Astrocyte (in vitro differentiated cells and primary cell): ENCODE measurements at regions not wholly inside any gene's neighbourhood (a gene's known extent, or its start where the extent isn't known, plus 50 kb on each side); places are given as distances from the start of the nearest gene placed in this dataset.

Experiments used
- DNase-seq: peaks from one replicate; pipeline ENCODE4 v3.0.0-alpha.2; 2010; ENCODE audit warnings: low read depth
- FAIRE-seq: peaks from 2 replicates; lab custom pipeline; 2011; peaks lifted over from hg19 to GRCh38; lab: Jason Lieb, UNC
- H2AFZ ChIP-seq: 2 replicates; pipeline ENCODE4 v1.6.0; 2012; ENCODE audit warnings: low read depth, low read length, inconsistent platforms
- H3K27ac ChIP-seq: 2 replicates; pipeline ENCODE4 v1.5.1; 2011; ENCODE audit warnings: low read depth, low read length, inconsistent platforms
- H3K27me3 ChIP-seq: 2 replicates; pipeline ENCODE4 v1.6.0; 2011; ENCODE audit warnings: low read length, inconsistent platforms; ENCODE audit not compliant: insufficient read depth
- H3K36me3 ChIP-seq: 2 replicates; pipeline ENCODE4 v1.5.1; 2011; ENCODE audit warnings: low read length, inconsistent platforms; ENCODE audit not compliant: insufficient read depth
- H3K4me1 ChIP-seq: 2 replicates; pipeline ENCODE4 v1.5.1; 2011; ENCODE audit warnings: low read length, inconsistent platforms; ENCODE audit not compliant: insufficient read depth
- H3K4me2 ChIP-seq: 2 replicates; pipeline ENCODE4 v1.6.0; 2012; ENCODE audit warnings: low read length, inconsistent platforms
- H3K4me3 ChIP-seq: 2 replicates; pipeline ENCODE4 v1.5.1; 2011; ENCODE audit warnings: low read depth, mild to moderate bottlenecking, low read length, inconsistent platforms; ENCODE audit not compliant: insufficient read depth
- H3K79me2 ChIP-seq: 2 replicates; pipeline ENCODE4 v1.6.0; 2012; ENCODE audit warnings: mild to moderate bottlenecking, low read length, inconsistent platforms; ENCODE audit not compliant: insufficient read depth
- H3K9ac ChIP-seq: 2 replicates; pipeline ENCODE4 v1.6.0; 2012; ENCODE audit warnings: mild to moderate bottlenecking, low read length, inconsistent platforms
- H3K9me3 ChIP-seq: 2 replicates; pipeline ENCODE4 v1.5.1; 2012; ENCODE audit warnings: low read depth, mild to moderate bottlenecking, low read length, inconsistent platforms; ENCODE audit not compliant: insufficient read depth
- H4K20me1 ChIP-seq: 2 replicates; pipeline ENCODE4 v1.6.0; 2012; ENCODE audit warnings: low read length, inconsistent platforms; ENCODE audit not compliant: insufficient read depth
- H3K27ac Mint-ChIP-seq: one replicate; pipeline ENCODE4 v1.8.0; 2021; ENCODE audit warnings: mild to moderate bottlenecking, mixed read lengths; ENCODE audit not compliant: unreplicated experiment
- H3K27me3 Mint-ChIP-seq: one replicate; pipeline ENCODE4 v1.8.0; 2021; ENCODE audit warnings: low read depth, mixed read lengths; ENCODE audit not compliant: unreplicated experiment
- H3K36me3 Mint-ChIP-seq: one replicate; pipeline ENCODE4 v1.8.0; 2021; ENCODE audit warnings: low read depth, mixed read lengths; ENCODE audit not compliant: unreplicated experiment
- H3K4me1 Mint-ChIP-seq: one replicate; pipeline ENCODE4 v1.8.0; 2021; ENCODE audit warnings: low read depth, mixed read lengths; ENCODE audit not compliant: unreplicated experiment
- H3K4me3 Mint-ChIP-seq: one replicate; pipeline ENCODE4 v1.8.0; 2021; ENCODE audit warnings: mild to moderate bottlenecking, moderate library complexity, mixed read lengths; ENCODE audit not compliant: unreplicated experiment
- H3K9me3 Mint-ChIP-seq: one replicate; pipeline ENCODE4 v1.8.0; 2021; ENCODE audit warnings: mild to moderate bottlenecking, mixed read lengths; ENCODE audit not compliant: unreplicated experiment
- EZH2 ChIP-seq: IDR thresholded peaks from 2 replicates; pipeline ENCODE4 v1.6.1; 2012; ENCODE audit warnings: mild to moderate bottlenecking, low read length, inconsistent platforms; ENCODE audit not compliant: insufficient read depth
- TF ChIP-seq, protein P1 (sequence below): IDR thresholded peaks from 2 replicates; pipeline ENCODE4 v1.5.1; 2011; ENCODE audit warnings: low read depth, mild to moderate bottlenecking, inconsistent platforms, low read length, moderate library complexity; ENCODE audit not compliant: insufficient read depth

DNA sequence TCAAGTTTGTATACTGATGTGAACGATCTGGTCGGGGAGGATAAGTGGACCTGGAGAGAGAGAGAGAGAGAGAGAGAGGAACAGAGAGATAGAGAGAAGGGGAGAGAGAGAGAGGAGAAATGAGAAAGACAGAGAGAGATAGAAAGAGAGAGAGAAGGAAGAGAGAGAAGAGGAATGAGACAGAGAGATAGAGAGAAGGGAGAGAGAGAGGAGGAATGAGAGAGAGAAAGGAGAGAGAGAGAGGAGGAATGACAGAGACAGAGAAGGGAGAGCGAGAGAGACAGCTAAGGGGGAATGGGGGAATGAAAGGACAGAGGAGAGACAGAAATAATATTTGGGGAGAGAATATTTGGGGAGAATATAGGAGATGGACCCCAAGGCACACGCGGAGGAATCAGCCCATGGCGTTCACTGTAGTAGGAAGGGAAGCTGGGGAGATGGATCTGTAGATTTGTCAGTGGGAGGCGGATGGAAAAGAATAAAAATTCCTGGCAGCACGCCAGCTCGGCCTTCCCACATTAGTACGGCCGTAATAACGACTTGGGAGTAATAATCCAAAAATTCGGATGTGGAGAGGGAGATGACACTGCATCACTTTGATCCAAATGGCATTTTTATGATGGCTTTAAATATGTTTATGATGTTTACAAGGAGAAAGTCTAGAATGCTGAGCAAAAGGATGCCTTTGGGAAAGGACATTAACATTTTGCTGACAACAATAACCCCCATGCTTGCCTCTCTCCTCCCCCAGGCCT lies 159.8 kb upstream of the KCNJ6 start:
- no peaks in the 10 kb centered on the region for H3K27me3 ChIP-seq
- Mint-ChIP-seq H3K27ac (no peak overlapping the region), H3K27me3 (peaks cover 15% of the 10 kb centered on the region), H3K4me3 (no peak overlapping the region), H3K36me3 (peaks cover 2% of the 10 kb centered on the region), H3K9me3 (peaks cover 11% of the 10 kb centered on the region), H3K4me1 (peaks cover 8% of the 10 kb centered on the region)
- FAIRE-seq (no peak), DNase-seq (no peak)
- no peaks in the 10 kb centered on the region for H3K36me3 ChIP-seq
- H3K9ac ChIP-seq = no peak overlapping the region
- H3K4me3 ChIP-seq = no peak overlapping the region
- H3K4me1 ChIP-seq = no peaks in the 10 kb centered on the region
- TF ChIP-seq, protein P1, sequence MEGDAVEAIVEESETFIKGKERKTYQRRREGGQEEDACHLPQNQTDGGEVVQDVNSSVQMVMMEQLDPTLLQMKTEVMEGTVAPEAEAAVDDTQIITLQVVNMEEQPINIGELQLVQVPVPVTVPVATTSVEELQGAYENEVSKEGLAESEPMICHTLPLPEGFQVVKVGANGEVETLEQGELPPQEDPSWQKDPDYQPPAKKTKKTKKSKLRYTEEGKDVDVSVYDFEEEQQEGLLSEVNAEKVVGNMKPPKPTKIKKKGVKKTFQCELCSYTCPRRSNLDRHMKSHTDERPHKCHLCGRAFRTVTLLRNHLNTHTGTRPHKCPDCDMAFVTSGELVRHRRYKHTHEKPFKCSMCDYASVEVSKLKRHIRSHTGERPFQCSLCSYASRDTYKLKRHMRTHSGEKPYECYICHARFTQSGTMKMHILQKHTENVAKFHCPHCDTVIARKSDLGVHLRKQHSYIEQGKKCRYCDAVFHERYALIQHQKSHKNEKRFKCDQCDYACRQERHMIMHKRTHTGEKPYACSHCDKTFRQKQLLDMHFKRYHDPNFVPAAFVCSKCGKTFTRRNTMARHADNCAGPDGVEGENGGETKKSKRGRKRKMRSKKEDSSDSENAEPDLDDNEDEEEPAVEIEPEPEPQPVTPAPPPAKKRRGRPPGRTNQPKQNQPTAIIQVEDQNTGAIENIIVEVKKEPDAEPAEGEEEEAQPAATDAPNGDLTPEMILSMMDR = no peak
- TF ChIP-seq EZH2 = no peak
- no peaks in the 10 kb centered on the region for H3K9me3 ChIP-seq
- no peaks in the 10 kb centered on the region for H3K79me2 ChIP-seq
- no peak overlapping the region for H3K4me2 ChIP-seq
- no peaks in the 10 kb centered on the region for H4K20me1 ChIP-seq
- H2AFZ ChIP-seq = no peak overlapping the region
- H3K27ac ChIP-seq = no peak overlapping the region

DNA sequence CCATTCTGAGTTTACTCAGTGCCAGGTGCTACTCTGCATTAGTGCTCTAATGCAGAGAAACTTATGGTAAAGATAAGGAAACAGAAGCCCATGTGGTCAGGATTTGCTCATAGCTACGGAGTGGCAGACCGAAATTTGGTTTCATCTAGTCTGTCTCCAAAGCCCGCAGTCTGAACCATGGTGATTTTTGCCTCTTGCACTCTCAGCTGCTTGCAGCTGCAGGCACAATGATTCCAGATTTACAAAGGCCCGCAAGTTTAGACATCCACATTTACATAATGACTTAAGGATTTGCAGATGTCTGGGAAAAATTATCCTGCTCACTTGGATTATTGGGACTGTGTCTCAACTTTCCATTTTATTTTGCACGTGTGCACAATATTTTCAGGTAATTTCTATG lies 161.3 kb upstream of the KCNJ6 start:
- Histone ChIP-seq H3K4me2 (no peak overlapping the region), H3K27ac (no peak overlapping the region), H3K79me2 (no peaks in the 10 kb centered on the region), H3K4me3 (no peak overlapping the region), H3K27me3 (no peaks in the 10 kb centered on the region), H4K20me1 (no peaks in the 10 kb centered on the region), H3K36me3 (no peaks in the 10 kb centered on the region), H3K9ac (no peak overlapping the region), H3K9me3 (no peaks in the 10 kb centered on the region), H2AFZ (no peak overlapping the region), H3K4me1 (no peaks in the 10 kb centered on the region)
- no peak overlapping the region for H3K27ac Mint-ChIP-seq
- peaks cover 8% of the 10 kb centered on the region for H3K4me1 Mint-ChIP-seq
- DNase-seq (no peak), FAIRE-seq (no peak)
- no peak for TF ChIP-seq EZH2
- TF ChIP-seq, protein P1 = no peak
- peaks cover 10% of the 10 kb centered on the region for H3K9me3 Mint-ChIP-seq
- H3K36me3 Mint-ChIP-seq = peaks cover 2% of the 10 kb centered on the region
- H3K4me3 Mint-ChIP-seq = no peak overlapping the region
- H3K27me3 Mint-ChIP-seq = peaks cover 10% of the 10 kb centered on the region

DNA sequence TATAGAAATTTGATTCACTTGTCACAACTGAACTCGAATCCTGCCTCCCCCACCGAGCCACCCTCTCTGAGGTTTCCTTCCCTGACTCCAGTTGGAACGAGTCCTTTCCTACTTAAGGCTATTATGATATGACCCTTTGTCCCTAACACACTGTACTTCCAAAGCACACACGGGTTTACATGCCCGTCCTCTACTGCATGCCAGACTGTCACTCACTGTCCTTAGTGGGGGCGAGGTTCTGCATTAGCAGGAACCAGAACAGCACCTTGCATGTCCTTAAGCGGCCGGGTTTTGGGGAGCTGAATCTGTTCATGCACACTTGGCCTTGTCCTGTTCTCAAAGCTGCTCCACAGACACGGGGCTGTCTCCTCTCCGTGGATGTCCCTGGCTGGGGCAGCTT lies 164.6 kb upstream of the KCNJ6 start:
- Histone ChIP-seq H3K27ac (no peak overlapping the region), H3K4me3 (no peak overlapping the region), H3K79me2 (no peaks in the 10 kb centered on the region), H3K4me1 (no peaks in the 10 kb centered on the region), H3K27me3 (no peaks in the 10 kb centered on the region), H3K4me2 (no peak overlapping the region), H3K36me3 (no peaks in the 10 kb centered on the region), H3K9me3 (no peaks in the 10 kb centered on the region), H4K20me1 (no peaks in the 10 kb centered on the region), H2AFZ (no peak overlapping the region), H3K9ac (no peak overlapping the region)
- TF ChIP-seq, protein P1 = no peak
- TF ChIP-seq EZH2 = no peak
- Mint-ChIP-seq H3K36me3 (no peaks in the 10 kb centered on the region), H3K4me3 (no peak overlapping the region), H3K27me3 (peaks cover 3% of the 10 kb centered on the region), H3K9me3 (no peaks in the 10 kb centered on the region), H3K27ac (no peak overlapping the region), H3K4me1 (peaks cover 12% of the 10 kb centered on the region)
- no peak for DNase-seq
- no peak for FAIRE-seq
